Parathyroid adenoma (tissue), 2 donors: ENCODE measurements at regions not wholly inside any gene's neighbourhood (a gene's known extent, or its start where the extent isn't known, plus 50 kb on each side); places are given as distances from the start of the nearest gene placed in this dataset.
"Not testable (repeated sequence)": the region's sequence is repeated elsewhere in the genome, so short reads cannot be mapped to it uniquely, and the experiment has no call there.

Experiments used
- H2AFZ ChIP-seq: fragments of 300-600 bp; sonication (generic); one replicate; pipeline ENCODE4 v1.7.0; 2017; ENCODE audit warnings: antibody characterized with exemption, mild to moderate bottlenecking
- H3K27ac ChIP-seq: fragments of 300-600 bp; sonication (generic); one replicate; pipeline ENCODE4 v1.7.0; 2017
- H3K27me3 ChIP-seq: fragments of 300-600 bp; sonication (generic); one replicate; pipeline ENCODE4 v1.7.0; 2017; ENCODE audit warnings: low read length; ENCODE audit not compliant: control insufficient read depth, insufficient read depth
- H3K36me3 ChIP-seq: fragments of 300-600 bp; sonication (generic); one replicate; pipeline ENCODE4 v1.7.0; 2017; ENCODE audit warnings: low read length; ENCODE audit not compliant: control insufficient read depth, insufficient read depth
- H3K4me1 ChIP-seq: fragments of 300-600 bp; sonication (generic); one replicate; pipeline ENCODE4 v1.7.0; 2017; ENCODE audit warnings: control low read depth
- H3K4me2 ChIP-seq: fragments of 300-600 bp; sonication (generic); one replicate; pipeline ENCODE4 v1.7.0; 2017; ENCODE audit warnings: low read length
- H3K4me3 ChIP-seq: fragments of 300-600 bp; sonication (generic); one replicate; pipeline ENCODE4 v1.7.0; 2017; ENCODE audit warnings: low read depth, low read length
- H3K79me2 ChIP-seq: fragments of 300-600 bp; sonication (generic); one replicate; pipeline ENCODE4 v1.7.0; 2017; ENCODE audit warnings: control low read depth
- H3K9ac ChIP-seq: fragments of 300-600 bp; sonication (generic); one replicate; pipeline ENCODE4 v1.7.0; 2017; ENCODE audit warnings: mild to moderate bottlenecking
- H3K9me3 ChIP-seq: fragments of 300-600 bp; sonication (generic); one replicate; pipeline ENCODE4 v1.7.0; 2017; ENCODE audit warnings: low read length; ENCODE audit not compliant: control insufficient read depth
- CTCF ChIP-seq: fragments of 300-600 bp; sonication (generic); IDR thresholded peaks from one replicate; pipeline ENCODE4 v1.7.0; 2017; ENCODE audit warnings: antibody characterized with exemption, mild to moderate bottlenecking
- donor health status: primary hyperparathyroidism.

- no peak overlapping the region for H2AFZ ChIP-seq
- no peak for TF ChIP-seq CTCF
Observed at GRCh38 chr12:126436041-126436440, 1370.8 kb downstream of the AACS start.

DNA sequence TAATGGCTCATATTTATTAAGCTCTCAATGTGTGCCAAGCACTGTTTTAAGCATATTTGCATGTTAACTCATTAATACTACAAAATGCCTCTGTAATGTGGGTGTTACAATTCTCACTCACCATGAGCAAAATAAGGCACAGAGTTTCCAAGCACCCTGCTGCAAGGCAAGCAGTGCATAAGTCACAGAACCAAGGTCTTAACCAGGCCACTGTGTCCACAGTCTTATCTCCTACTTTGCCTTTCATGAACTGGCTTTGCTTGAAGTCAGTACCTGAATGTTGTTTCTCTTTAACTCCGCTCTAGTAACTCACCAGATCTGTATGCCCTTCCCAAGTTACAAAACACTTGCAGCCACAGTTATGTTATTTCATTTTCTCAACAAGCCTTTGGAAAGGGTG, 1372.7 kb downstream of the AACS start:
- H3K36me3 ChIP-seq: no peaks in the 10 kb centered on the region
- no peak overlapping the region for H3K4me2 ChIP-seq
- no peaks in the 10 kb centered on the region for H3K4me1 ChIP-seq
- no peaks in the 10 kb centered on the region for H3K27me3 ChIP-seq
- no peak overlapping the region for H2AFZ ChIP-seq
- no peak overlapping the region for H3K9ac ChIP-seq
- no peaks in the 10 kb centered on the region for H3K79me2 ChIP-seq
- no peak overlapping the region for H3K4me3 ChIP-seq
- TF ChIP-seq CTCF: no peak
- H3K27ac ChIP-seq: no peak overlapping the region
- no peaks in the 10 kb centered on the region for H3K9me3 ChIP-seq

More at GRCh38 chr12:126436041-126436440, 1370.8 kb downstream of the AACS start:
- H3K4me2 ChIP-seq: no peak overlapping the region
- no peaks in the 10 kb centered on the region for H3K79me2 ChIP-seq
- H3K4me1 ChIP-seq: no peaks in the 10 kb centered on the region
- H3K9me3 ChIP-seq: no peaks in the 10 kb centered on the region
- H3K36me3 ChIP-seq: no peaks in the 10 kb centered on the region
- no peak overlapping the region for H3K4me3 ChIP-seq
- no peak overlapping the region for H3K9ac ChIP-seq
- H3K27ac ChIP-seq: no peak overlapping the region
- H3K27me3 ChIP-seq: no peaks in the 10 kb centered on the region

DNA sequence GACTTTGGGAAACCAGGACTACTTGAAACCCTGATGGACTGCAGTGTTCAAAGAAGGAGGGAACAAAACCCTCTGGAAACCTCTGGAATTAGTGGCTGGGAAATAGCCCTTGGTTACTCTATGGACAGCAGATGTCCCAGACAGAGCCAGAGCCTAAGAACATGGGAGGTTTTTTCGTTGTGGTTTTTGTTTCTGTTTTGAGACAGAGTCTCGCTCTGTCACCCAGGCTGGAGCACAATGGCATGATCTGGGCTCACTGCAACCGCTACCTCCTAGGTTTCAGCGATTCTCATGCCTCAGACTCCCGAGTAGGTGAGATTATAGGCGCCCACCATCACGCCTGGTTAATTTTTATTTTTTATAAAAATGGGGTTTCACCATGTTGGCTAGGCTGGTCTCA, 1378.7 kb downstream of the AACS start:
- no peak overlapping the region for H2AFZ ChIP-seq
- H3K9ac ChIP-seq: no peak overlapping the region
- no peaks in the 10 kb centered on the region for H3K9me3 ChIP-seq
- no peaks in the 10 kb centered on the region for H3K4me1 ChIP-seq
- TF ChIP-seq CTCF: no peak
- H3K27ac ChIP-seq: no peak overlapping the region
- H3K4me2 ChIP-seq: no peak overlapping the region
- H3K36me3 ChIP-seq: no peaks in the 10 kb centered on the region
- no peak overlapping the region for H3K4me3 ChIP-seq
- no peaks in the 10 kb centered on the region for H3K27me3 ChIP-seq
- H3K79me2 ChIP-seq: no peaks in the 10 kb centered on the region

GRCh38 chr12:126447346-126447745, 1382.1 kb downstream of the AACS start:
- H3K4me1 ChIP-seq: no peaks in the 10 kb centered on the region
- H3K79me2 ChIP-seq: no peaks in the 10 kb centered on the region
- no peaks in the 10 kb centered on the region for H3K9me3 ChIP-seq
- H3K9ac ChIP-seq: no peak overlapping the region
- H3K4me3 ChIP-seq: no peak overlapping the region
- H2AFZ ChIP-seq: no peak overlapping the region
- H3K36me3 ChIP-seq: no peaks in the 10 kb centered on the region
- no peak for TF ChIP-seq CTCF
- no peak overlapping the region for H3K4me2 ChIP-seq
- no peaks in the 10 kb centered on the region for H3K27me3 ChIP-seq
- H3K27ac ChIP-seq: no peak overlapping the region

- H3K36me3 ChIP-seq: no peaks in the 10 kb centered on the region
- no peak overlapping the region for H3K4me3 ChIP-seq
- no peaks in the 10 kb centered on the region for H3K4me1 ChIP-seq
- H2AFZ ChIP-seq: no peak overlapping the region
- H3K9me3 ChIP-seq: no peaks in the 10 kb centered on the region
- H3K9ac ChIP-seq: no peak overlapping the region
- TF ChIP-seq CTCF: no peak
- no peaks in the 10 kb centered on the region for H3K27me3 ChIP-seq
- H3K79me2 ChIP-seq: no peaks in the 10 kb centered on the region
- H3K27ac ChIP-seq: no peak overlapping the region
- no peak overlapping the region for H3K4me2 ChIP-seq
Observed at GRCh38 chr12:126451809-126452208, 1386.6 kb downstream of the AACS start.

DNA sequence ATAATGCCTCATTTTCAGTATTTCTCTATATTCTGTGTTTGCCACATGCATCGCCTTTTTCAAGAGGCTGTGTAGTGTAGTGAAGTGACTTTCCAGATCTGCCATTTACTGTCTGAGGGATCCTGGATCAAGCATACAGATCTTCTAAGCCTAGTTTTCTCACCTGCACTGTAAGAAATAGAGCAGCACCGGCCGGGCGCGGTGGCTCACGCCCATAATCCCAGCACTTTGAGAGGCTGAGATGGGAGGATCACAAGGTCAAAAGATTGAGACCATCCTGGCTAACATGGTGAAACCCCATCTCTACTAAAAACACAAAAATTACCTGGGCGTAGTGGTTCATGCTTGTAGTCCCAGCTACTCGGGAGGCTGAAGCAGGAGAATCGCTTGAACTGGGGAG, 1387.5 kb downstream of the AACS start:
- H3K9ac ChIP-seq, H3K27ac ChIP-seq, H3K4me3 ChIP-seq, H2AFZ ChIP-seq, H3K79me2 ChIP-seq, H3K27me3 ChIP-seq, H3K9me3 ChIP-seq, H3K4me2 ChIP-seq, H3K4me1 ChIP-seq, H3K36me3 ChIP-seq: not testable (repeated sequence)
